ENCODE measurements at regions not wholly inside any gene's neighbourhood (a gene's known extent, or its start where the extent isn't known, plus 50 kb on each side); places are given as distances from the start of the nearest gene placed in this dataset.

DNA sequence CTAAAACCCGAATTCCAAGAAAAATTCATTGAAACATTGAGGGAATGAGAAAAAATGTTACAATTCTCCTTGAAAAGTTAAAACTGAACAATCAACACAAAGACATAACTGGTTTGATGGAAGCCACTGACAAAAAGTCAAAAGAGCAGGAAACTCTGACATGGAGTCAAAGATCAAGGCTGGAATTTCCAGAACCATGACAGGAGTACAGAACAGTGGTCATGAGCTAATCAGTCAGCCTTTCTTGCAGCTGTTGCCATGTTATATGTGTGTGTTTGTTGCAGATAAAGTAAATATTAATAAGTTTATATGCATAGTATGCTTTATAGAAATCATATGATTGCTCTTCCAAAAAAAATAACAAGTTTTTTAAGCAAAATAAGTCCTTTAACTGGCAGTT, 184.7 kb upstream of the HCCS start:
- ChIA-PET POLR2A (no interaction called here), CTCF (no interaction called here)
- FAIRE-seq (no peak), DNase-seq (ENCODE audit: low read depth, low spot score) (no peak)
- Histone ChIP-seq H3K4me2 (ENCODE audit: insufficient read depth, low read length) (no peak overlapping the region), H3K4me3 (replicated peaks in 1 of 3; ENCODE audit: insufficient read depth in 1 of 3, low read depth in 1 of 3, low read length in 3 of 3) (no peak overlapping the region), H4K20me1 (replicated peaks; ENCODE audit: control insufficient read depth, extremely low read depth, insufficient read depth, low read length) (no peaks in the 10 kb centered on the region), H3K27me3 (ENCODE audit: control insufficient read depth in 2 of 2, insufficient read depth in 2 of 2, low read length in 2 of 2) (no peaks in the 10 kb centered on the region), H3K9ac (replicated peaks; ENCODE audit: extremely low read depth, insufficient read depth, low read length) (no peak overlapping the region), H3K79me2 (ENCODE audit: control insufficient read depth, insufficient read depth, low read length) (no peaks in the 10 kb centered on the region), H3K27ac (ENCODE audit: insufficient read depth, low read depth, low read length) (no peak overlapping the region), H3K4me1 (ENCODE audit: control insufficient read depth, extremely low read depth, insufficient read depth, low read length) (peaks cover 14% of the 10 kb centered on the region), H3K36me3 (ENCODE audit: control insufficient read depth in 2 of 2, extremely low read depth in 1 of 2, insufficient read depth in 2 of 2, low read length in 2 of 2) (no peaks in the 10 kb centered on the region), H2AFZ (ENCODE audit: low read depth, low read length) (no peak overlapping the region), H3K9me1 (replicated peaks; ENCODE audit: control insufficient read depth, extremely low read depth, insufficient read depth, low read length) (no peaks in the 10 kb centered on the region), H3K9me3 (replicated peaks; ENCODE audit: control insufficient read depth, insufficient read depth, low read length) (no peaks in the 10 kb centered on the region)
- no TSS peak for BruUV-seq (replicated peaks)
- intact Hi-C loops (cut with micrococcal nuclease) (no loop called here), dilution Hi-C loops (cut with MboI; ENCODE audit: extremely low pct_ligation_motif_present, low sequenced_read_pairs) (no loop called here)
- no peak for TF ChIP-seq POLR2A (IDR thresholded peaks at IDR 0.05; ENCODE audit: low read depth, low read length)
- TF ChIP-seq, protein P1, sequence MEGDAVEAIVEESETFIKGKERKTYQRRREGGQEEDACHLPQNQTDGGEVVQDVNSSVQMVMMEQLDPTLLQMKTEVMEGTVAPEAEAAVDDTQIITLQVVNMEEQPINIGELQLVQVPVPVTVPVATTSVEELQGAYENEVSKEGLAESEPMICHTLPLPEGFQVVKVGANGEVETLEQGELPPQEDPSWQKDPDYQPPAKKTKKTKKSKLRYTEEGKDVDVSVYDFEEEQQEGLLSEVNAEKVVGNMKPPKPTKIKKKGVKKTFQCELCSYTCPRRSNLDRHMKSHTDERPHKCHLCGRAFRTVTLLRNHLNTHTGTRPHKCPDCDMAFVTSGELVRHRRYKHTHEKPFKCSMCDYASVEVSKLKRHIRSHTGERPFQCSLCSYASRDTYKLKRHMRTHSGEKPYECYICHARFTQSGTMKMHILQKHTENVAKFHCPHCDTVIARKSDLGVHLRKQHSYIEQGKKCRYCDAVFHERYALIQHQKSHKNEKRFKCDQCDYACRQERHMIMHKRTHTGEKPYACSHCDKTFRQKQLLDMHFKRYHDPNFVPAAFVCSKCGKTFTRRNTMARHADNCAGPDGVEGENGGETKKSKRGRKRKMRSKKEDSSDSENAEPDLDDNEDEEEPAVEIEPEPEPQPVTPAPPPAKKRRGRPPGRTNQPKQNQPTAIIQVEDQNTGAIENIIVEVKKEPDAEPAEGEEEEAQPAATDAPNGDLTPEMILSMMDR (IDR thresholded peaks at IDR 0.05; ENCODE audit: extremely low read depth in 1 of 2, insufficient read depth in 1 of 2, low read depth in 1 of 2, low read length in 2 of 2), result no peak
- TF ChIP-seq, protein P2, sequence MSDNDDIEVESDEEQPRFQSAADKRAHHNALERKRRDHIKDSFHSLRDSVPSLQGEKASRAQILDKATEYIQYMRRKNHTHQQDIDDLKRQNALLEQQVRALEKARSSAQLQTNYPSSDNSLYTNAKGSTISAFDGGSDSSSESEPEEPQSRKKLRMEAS (IDR thresholded peaks at IDR 0.05; ENCODE audit: insufficient read depth, insufficient read length), result no peak
- TF ChIP-seq EZH2 (IDR thresholded peaks at IDR 0.05; ENCODE audit: borderline replicate concordance, low read depth, low read length, severe bottlenecking), result no peak
- no peak for TF ChIP-seq JUN (IDR thresholded peaks at IDR 0.05; ENCODE audit: borderline replicate concordance, insufficient read depth, insufficient read length, low read depth)
- TF ChIP-seq GATA2 (IDR thresholded peaks at IDR 0.05; ENCODE audit: insufficient read depth, insufficient read length, low read depth, low read length), result no peak
- TF ChIP-seq MYC (IDR thresholded peaks at IDR 0.05; ENCODE audit: low read depth, low read length), result no peak
- TF ChIP-seq FOS (IDR thresholded peaks at IDR 0.05; ENCODE audit: borderline replicate concordance, insufficient read depth, low read length), result no peak
- no peak for TF ChIP-seq POLR2AphosphoS5 (IDR thresholded peaks at IDR 0.05; ENCODE audit: insufficient read depth, low read depth, low read length)

Data from endothelial cell of umbilical vein (primary cell).